Brain microvascular endothelial cell (primary cell): ENCODE measurements at regions not wholly inside any gene's neighbourhood (a gene's known extent, or its start where the extent isn't known, plus 50 kb on each side); places are given as distances from the start of the nearest gene placed in this dataset.

ENCODE experiments used
- DNase-seq: peaks from one replicate; pipeline ENCODE4 v3.0.0-alpha.2; 2020
- H3K27ac ChIP-seq: fragments of 250-450 bp; sonication (Bioruptor Pico); 2 replicates; pipeline ENCODE4 v1.5.1; 2020; ENCODE audit warnings: mild to moderate bottlenecking, moderate library complexity
- H3K27me3 ChIP-seq: fragments of 250-450 bp; sonication (Bioruptor Pico); replicated peaks from 2 replicates; pipeline ENCODE4 v1.5.1; 2020; ENCODE audit warnings: mild to moderate bottlenecking
- H3K36me3 ChIP-seq: fragments of 250-450 bp; sonication (Bioruptor Pico); replicated peaks from 2 replicates; pipeline ENCODE4 v1.5.1; 2020; ENCODE audit warnings: mild to moderate bottlenecking
- H3K4me3 ChIP-seq: 2 replicates; pipeline ENCODE4 v1.5.1; 2011; ENCODE audit warnings: low read depth, mild to moderate bottlenecking, control low read depth, low read length, moderate library complexity
- in situ Hi-C: cut with HindIII; loops from 2 replicates; pipeline ENCODE4 v1.10.0; 2017; ENCODE audit warnings: low sequenced_read_pairs, low pct_ligation_motif_present
- TF ChIP-seq, protein P1 (sequence below): IDR thresholded peaks from 2 replicates; pipeline ENCODE4 v1.5.1; 2011; ENCODE audit warnings: low read depth, mild to moderate bottlenecking, moderate library complexity, low read length, control low read depth, inconsistent platforms; ENCODE audit errors: missing control alignments

DNA sequence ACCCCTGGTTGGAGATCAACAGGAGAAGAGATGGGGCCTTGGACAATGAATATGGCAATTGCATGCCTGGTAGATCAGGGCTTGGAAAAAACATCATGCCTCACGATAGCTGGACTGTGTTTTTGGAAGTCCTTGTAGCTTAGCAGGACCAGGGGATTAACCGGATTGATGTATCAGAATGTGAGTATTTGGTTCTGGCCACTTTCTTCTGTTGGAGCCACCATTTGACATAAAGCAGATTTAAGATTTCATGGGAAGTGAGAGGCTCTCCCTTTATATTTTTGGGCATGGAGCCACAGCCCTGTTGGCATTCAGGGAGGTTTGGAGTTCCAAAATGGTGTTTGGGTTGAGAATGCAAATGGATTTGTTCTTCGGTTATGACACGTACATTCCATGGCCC lies 424.7 kb upstream of the MAF start:
- no peaks in the 10 kb centered on the region for H3K27me3 ChIP-seq
- no peak for DNase-seq
- H3K27ac ChIP-seq: no peak overlapping the region
- no peak overlapping the region for H3K4me3 ChIP-seq
- TF ChIP-seq, protein P1, sequence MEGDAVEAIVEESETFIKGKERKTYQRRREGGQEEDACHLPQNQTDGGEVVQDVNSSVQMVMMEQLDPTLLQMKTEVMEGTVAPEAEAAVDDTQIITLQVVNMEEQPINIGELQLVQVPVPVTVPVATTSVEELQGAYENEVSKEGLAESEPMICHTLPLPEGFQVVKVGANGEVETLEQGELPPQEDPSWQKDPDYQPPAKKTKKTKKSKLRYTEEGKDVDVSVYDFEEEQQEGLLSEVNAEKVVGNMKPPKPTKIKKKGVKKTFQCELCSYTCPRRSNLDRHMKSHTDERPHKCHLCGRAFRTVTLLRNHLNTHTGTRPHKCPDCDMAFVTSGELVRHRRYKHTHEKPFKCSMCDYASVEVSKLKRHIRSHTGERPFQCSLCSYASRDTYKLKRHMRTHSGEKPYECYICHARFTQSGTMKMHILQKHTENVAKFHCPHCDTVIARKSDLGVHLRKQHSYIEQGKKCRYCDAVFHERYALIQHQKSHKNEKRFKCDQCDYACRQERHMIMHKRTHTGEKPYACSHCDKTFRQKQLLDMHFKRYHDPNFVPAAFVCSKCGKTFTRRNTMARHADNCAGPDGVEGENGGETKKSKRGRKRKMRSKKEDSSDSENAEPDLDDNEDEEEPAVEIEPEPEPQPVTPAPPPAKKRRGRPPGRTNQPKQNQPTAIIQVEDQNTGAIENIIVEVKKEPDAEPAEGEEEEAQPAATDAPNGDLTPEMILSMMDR: no peak
- in situ Hi-C loops: no loop called here
- H3K36me3 ChIP-seq: no peaks in the 10 kb centered on the region

DNA sequence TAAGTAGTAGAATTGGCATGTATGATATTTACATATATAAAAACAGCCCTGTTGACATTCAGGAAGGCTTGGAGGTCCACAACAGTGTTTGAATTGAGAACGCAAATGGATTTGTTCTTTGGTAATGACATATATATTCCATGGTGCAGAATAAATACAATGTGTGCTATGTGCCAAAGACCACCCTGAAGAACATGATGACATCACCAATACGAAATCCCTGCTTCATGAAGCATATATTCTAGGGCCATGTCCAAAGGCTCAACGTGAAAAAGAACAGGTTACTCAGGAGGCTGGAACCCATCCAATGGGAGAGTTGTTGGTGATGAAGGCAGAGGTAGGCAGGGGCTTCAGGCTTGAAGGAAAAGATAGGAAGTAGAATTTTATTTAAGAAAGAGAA lies 423.9 kb upstream of the MAF start:
- in situ Hi-C loops: no loop called here
- no peaks in the 10 kb centered on the region for H3K36me3 ChIP-seq
- no peak for DNase-seq
- peak overlapping the region; percentile 88 for H3K27ac ChIP-seq
- H3K27me3 ChIP-seq: no peaks in the 10 kb centered on the region
- no peak overlapping the region for H3K4me3 ChIP-seq
- TF ChIP-seq, protein P1: no peak

DNA sequence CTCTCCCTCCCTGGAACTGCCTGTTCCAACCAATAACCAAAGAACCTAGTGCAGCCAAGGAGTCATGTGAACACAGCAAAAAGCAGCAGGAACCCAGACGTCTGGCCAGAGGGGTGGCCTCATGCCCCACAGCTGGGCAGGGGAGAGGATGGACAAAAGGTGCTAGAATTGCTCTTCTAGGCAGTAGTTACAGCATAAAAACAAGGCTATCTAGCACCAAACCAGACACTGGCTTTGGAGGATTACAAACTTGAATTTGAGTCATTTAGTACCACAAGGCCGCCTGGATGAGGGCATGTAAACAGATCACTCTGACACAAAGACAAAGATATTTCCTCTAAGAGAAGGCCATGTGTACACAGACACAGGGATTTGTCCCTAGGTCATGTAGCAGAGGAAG lies 423.3 kb upstream of the MAF start:
- TF ChIP-seq, protein P1: no peak
- DNase-seq: peak; percentile 84
- in situ Hi-C loops: no loop called here
- Histone ChIP-seq H3K27ac (peak overlapping the region; percentile 88), H3K36me3 (no peaks in the 10 kb centered on the region), H3K4me3 (no peak overlapping the region), H3K27me3 (no peaks in the 10 kb centered on the region)

DNA sequence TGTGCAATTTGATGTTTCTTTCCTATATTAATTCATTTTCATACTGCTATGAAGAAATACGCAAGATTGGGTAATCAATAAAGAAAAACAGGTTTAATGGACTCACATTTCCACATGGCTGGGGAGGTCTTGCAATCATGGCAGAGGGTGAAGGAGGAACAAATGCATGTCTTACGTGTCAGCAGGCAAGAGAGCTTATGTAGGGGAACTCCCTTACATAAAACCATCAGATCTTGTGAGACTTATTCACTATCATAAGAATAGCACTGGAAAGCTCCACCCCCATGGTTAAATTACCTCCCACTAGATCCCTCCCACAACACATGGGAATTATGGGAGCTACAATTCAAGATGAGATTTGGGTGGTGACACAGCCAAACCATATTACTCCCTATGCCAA lies 418.9 kb upstream of the MAF start:
- in situ Hi-C loops: no loop called here
- DNase-seq: no peak
- no peaks in the 10 kb centered on the region for H3K36me3 ChIP-seq
- no peaks in the 10 kb centered on the region for H3K27me3 ChIP-seq
- H3K4me3 ChIP-seq: no peak overlapping the region
- TF ChIP-seq, protein P1: no peak
- H3K27ac ChIP-seq: no peak overlapping the region

DNA sequence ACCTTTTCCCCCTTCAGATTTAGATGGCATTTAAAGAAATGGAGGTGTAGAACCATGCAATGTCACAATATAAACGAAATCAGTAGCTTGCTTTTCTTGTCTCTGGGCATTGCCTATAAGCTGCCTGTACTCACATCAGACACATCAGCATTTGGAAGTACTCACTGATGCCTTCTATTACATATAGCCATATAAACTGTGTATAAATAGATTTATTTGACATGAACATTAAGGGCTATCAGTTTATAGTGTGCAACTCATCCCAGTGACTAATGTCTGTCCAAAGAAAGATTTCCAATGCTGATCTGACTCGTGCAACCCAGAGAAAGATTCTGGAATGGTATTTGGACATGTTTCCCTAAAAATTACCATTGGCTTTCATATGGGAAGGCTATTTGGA lies 417.9 kb upstream of the MAF start:
- DNase-seq: no peak
- Histone ChIP-seq H3K36me3 (no peaks in the 10 kb centered on the region), H3K27ac (no peak overlapping the region), H3K4me3 (no peak overlapping the region), H3K27me3 (no peaks in the 10 kb centered on the region)
- TF ChIP-seq, protein P1: no peak
- in situ Hi-C loops: no loop called here

DNA sequence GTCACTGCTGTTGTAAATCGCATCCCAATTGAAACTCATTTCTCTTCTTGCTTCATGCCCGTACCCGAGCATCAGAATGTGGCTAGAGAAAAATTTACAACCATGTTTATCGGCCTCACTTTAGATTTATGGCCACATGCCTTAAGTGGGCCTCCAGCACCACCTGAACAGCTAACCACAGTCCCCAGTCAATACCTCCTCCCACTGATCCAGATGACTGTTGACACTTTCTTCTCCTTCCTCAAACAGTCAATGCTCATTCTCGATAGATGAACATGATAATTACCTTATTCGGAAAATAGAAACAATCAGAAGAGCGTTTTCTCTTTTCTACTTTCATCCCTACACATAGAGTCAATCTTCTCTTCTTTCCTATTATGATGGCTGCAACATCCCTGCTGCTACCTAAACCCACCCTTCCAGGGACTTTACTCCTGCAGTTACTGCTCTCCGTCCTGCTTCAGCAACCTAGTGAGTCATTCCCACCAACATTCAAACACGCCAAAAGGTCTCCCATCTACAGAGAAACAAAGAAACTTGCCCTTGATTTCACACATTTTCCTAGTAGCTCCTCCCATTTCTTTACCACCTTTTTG lies 416.3 kb upstream of the MAF start:
- Histone ChIP-seq H3K27me3 (no peaks in the 10 kb centered on the region), H3K4me3 (no peak overlapping the region), H3K36me3 (no peaks in the 10 kb centered on the region), H3K27ac (no peak overlapping the region)
- no peak for DNase-seq
- TF ChIP-seq, protein P1: no peak
- in situ Hi-C loops: no loop called here
